H1 (cell line): ENCODE measurements at regions not wholly inside any gene's neighbourhood (a gene's known extent, or its start where the extent isn't known, plus 50 kb on each side); places are given as distances from the start of the nearest gene placed in this dataset.

ENCODE experiments used
- ATF3 ChIP-seq: IDR thresholded peaks from 2 replicates; pipeline ENCODE4 v1.6.1; 2011; ENCODE audit warnings: low read depth, mild to moderate bottlenecking, low read length; ENCODE audit not compliant: insufficient read depth
- CTCF ChIP-seq, 3 experiments: IDR thresholded peaks; 1 replicate in 2 of 3; 2 replicates in 1 of 3; pipeline versions ENCODE4 v1.5.1 to v1.6.1; 2011; ENCODE audit warnings: low read length in 3 of 3, mild to moderate bottlenecking in 3 of 3, inconsistent platforms in 2 of 3, low read depth in 1 of 3, moderate library complexity in 1 of 3; ENCODE audit not compliant: insufficient read depth in 1 of 3; ENCODE audit errors: control extremely low read depth in 1 of 3
- TAF7 ChIP-seq: optimal IDR thresholded peaks from 2 replicates; pipeline ENCODE3; 2011; ENCODE audit warnings: low read depth, mild to moderate bottlenecking, inconsistent platforms, low read length, moderate library complexity, borderline replicate concordance
- TEAD4 ChIP-seq: IDR thresholded peaks from 2 replicates; pipeline ENCODE4 v1.6.1; 2012; ENCODE audit warnings: low read depth, low read length, inconsistent platforms, mixed read lengths
- TF ChIP-seq, protein P1 (sequence below): fragments of 300-600 bp; sonication (generic); IDR thresholded peaks from 2 replicates; pipeline ENCODE4 v1.7.1; 2012; ENCODE audit warnings: low read length, moderate library complexity, mild to moderate bottlenecking, inconsistent platforms; ENCODE audit not compliant: insufficient replicate concordance

GRCh38 chr9:110069326-110070248 lies 138.4 kb downstream of the C9orf152 start (continued):
- TF ChIP-seq, protein P1, sequence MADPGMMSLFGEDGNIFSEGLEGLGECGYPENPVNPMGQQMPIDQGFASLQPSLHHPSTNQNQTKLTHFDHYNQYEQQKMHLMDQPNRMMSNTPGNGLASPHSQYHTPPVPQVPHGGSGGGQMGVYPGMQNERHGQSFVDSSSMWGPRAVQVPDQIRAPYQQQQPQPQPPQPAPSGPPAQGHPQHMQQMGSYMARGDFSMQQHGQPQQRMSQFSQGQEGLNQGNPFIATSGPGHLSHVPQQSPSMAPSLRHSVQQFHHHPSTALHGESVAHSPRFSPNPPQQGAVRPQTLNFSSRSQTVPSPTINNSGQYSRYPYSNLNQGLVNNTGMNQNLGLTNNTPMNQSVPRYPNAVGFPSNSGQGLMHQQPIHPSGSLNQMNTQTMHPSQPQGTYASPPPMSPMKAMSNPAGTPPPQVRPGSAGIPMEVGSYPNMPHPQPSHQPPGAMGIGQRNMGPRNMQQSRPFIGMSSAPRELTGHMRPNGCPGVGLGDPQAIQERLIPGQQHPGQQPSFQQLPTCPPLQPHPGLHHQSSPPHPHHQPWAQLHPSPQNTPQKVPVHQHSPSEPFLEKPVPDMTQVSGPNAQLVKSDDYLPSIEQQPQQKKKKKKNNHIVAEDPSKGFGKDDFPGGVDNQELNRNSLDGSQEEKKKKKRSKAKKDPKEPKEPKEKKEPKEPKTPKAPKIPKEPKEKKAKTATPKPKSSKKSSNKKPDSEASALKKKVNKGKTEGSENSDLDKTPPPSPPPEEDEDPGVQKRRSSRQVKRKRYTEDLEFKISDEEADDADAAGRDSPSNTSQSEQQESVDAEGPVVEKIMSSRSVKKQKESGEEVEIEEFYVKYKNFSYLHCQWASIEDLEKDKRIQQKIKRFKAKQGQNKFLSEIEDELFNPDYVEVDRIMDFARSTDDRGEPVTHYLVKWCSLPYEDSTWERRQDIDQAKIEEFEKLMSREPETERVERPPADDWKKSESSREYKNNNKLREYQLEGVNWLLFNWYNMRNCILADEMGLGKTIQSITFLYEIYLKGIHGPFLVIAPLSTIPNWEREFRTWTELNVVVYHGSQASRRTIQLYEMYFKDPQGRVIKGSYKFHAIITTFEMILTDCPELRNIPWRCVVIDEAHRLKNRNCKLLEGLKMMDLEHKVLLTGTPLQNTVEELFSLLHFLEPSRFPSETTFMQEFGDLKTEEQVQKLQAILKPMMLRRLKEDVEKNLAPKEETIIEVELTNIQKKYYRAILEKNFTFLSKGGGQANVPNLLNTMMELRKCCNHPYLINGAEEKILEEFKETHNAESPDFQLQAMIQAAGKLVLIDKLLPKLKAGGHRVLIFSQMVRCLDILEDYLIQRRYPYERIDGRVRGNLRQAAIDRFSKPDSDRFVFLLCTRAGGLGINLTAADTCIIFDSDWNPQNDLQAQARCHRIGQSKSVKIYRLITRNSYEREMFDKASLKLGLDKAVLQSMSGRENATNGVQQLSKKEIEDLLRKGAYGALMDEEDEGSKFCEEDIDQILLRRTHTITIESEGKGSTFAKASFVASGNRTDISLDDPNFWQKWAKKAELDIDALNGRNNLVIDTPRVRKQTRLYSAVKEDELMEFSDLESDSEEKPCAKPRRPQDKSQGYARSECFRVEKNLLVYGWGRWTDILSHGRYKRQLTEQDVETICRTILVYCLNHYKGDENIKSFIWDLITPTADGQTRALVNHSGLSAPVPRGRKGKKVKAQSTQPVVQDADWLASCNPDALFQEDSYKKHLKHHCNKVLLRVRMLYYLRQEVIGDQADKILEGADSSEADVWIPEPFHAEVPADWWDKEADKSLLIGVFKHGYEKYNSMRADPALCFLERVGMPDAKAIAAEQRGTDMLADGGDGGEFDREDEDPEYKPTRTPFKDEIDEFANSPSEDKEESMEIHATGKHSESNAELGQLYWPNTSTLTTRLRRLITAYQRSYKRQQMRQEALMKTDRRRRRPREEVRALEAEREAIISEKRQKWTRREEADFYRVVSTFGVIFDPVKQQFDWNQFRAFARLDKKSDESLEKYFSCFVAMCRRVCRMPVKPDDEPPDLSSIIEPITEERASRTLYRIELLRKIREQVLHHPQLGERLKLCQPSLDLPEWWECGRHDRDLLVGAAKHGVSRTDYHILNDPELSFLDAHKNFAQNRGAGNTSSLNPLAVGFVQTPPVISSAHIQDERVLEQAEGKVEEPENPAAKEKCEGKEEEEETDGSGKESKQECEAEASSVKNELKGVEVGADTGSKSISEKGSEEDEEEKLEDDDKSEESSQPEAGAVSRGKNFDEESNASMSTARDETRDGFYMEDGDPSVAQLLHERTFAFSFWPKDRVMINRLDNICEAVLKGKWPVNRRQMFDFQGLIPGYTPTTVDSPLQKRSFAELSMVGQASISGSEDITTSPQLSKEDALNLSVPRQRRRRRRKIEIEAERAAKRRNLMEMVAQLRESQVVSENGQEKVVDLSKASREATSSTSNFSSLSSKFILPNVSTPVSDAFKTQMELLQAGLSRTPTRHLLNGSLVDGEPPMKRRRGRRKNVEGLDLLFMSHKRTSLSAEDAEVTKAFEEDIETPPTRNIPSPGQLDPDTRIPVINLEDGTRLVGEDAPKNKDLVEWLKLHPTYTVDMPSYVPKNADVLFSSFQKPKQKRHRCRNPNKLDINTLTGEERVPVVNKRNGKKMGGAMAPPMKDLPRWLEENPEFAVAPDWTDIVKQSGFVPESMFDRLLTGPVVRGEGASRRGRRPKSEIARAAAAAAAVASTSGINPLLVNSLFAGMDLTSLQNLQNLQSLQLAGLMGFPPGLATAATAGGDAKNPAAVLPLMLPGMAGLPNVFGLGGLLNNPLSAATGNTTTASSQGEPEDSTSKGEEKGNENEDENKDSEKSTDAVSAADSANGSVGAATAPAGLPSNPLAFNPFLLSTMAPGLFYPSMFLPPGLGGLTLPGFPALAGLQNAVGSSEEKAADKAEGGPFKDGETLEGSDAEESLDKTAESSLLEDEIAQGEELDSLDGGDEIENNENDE: no peak
- no peak for TF ChIP-seq TAF7
- no peak for TF ChIP-seq CTCF (IDR thresholded peaks at IDR 0.05; ENCODE audit: control extremely low read depth in 1 of 3, insufficient read depth in 1 of 3, low read depth in 1 of 3, low read length in 3 of 3)
- no peak for TF ChIP-seq TEAD4
- no peak for TF ChIP-seq ATF3
